ENCODE measurements at regions not wholly inside any gene's neighbourhood (a gene's known extent, or its start where the extent isn't known, plus 50 kb on each side); places are given as distances from the start of the nearest gene placed in this dataset.

- Histone ChIP-seq H3K9me3 (no peaks in the 10 kb centered on the region), H3K4me3 (no peak overlapping the region), H3K36me3 (no peaks in the 10 kb centered on the region), H3K4me1 (no peaks in the 10 kb centered on the region), H3K27ac (no peak overlapping the region), H3K27me3 (no peaks in the 10 kb centered on the region)
- TF ChIP-seq CTCF (IDR thresholded peaks at IDR 0.05 in 4 of 5, conservative IDR thresholded peaks at IDR 0.05 in 1 of 5) (no peak), POLR2A (IDR thresholded peaks at IDR 0.05) (no peak)
- no peak for ATAC-seq
- intact Hi-C loops (cut with DNase I; ENCODE audit: low total_unique reads) (no loop called here), in situ Hi-C loops (cut with MboI; ENCODE audit: low sequenced_read_pairs in 4 of 4) (loop anchor here in 1 of 4 donors (25.0 kb wide), 1 partner anchor 234 kb away; no protein-coding TSS in a partner anchor)
- no peak for DNase-seq
Observed at GRCh38 chr4:119795986-119796578, 167.5 kb upstream of the PDE5A start.

- Histone ChIP-seq H3K36me3 (no peaks in the 10 kb centered on the region), H3K4me3 (no peak overlapping the region), H3K9me3 (no peaks in the 10 kb centered on the region), H3K4me1 (no peaks in the 10 kb centered on the region), H3K27ac (no peak overlapping the region), H3K27me3 (no peaks in the 10 kb centered on the region)
- in situ Hi-C loops (cut with MboI; ENCODE audit: low sequenced_read_pairs in 4 of 4) (loop anchor here in 1 of 4 donors (25.0 kb wide), 1 partner anchor 232 kb away; no protein-coding TSS in a partner anchor), intact Hi-C loops (cut with DNase I; ENCODE audit: low total_unique reads) (no loop called here)
- ATAC-seq = no peak
- DNase-seq = no peak
- TF ChIP-seq CTCF (IDR thresholded peaks at IDR 0.05 in 4 of 5, conservative IDR thresholded peaks at IDR 0.05 in 1 of 5) = no peak
- no peak for TF ChIP-seq POLR2A (IDR thresholded peaks at IDR 0.05)
Observed at GRCh38 chr4:119794681-119795080, 166.1 kb upstream of the PDE5A start.

GRCh38 chr4:119794113-119794512 lies 165.5 kb upstream of the PDE5A start:
- in situ Hi-C loops (cut with MboI; ENCODE audit: low sequenced_read_pairs in 4 of 4) (loop anchor here in 1 of 4 donors (25.0 kb wide), 1 partner anchor 232 kb away; no protein-coding TSS in a partner anchor), intact Hi-C loops (cut with DNase I; ENCODE audit: low total_unique reads) (no loop called here)
- TF ChIP-seq CTCF (IDR thresholded peaks at IDR 0.05 in 4 of 5, conservative IDR thresholded peaks at IDR 0.05 in 1 of 5) (no peak), POLR2A (IDR thresholded peaks at IDR 0.05) (no peak)

GRCh38 chr4:119788349-119789266 lies 160.0 kb upstream of the PDE5A start:
- in situ Hi-C loops (cut with MboI; ENCODE audit: low sequenced_read_pairs in 4 of 4) = loop anchor here in 2 of 4 donors (10.0 to 25.0 kb wide), 2 partner anchors 154 to 226 kb away; no protein-coding TSS in a partner anchor
- intact Hi-C loops (cut with DNase I; ENCODE audit: low total_unique reads) = loop anchor here (10.0 kb wide), 2 partner anchors 234 to 266 kb away; no protein-coding TSS in a partner anchor

More at GRCh38 chr4:119794113-119794512, 165.5 kb upstream of the PDE5A start:
- DNase-seq (no peak), ATAC-seq (no peak)
- no peaks in the 10 kb centered on the region for H3K9me3 ChIP-seq
- no peaks in the 10 kb centered on the region for H3K4me1 ChIP-seq
- no peak overlapping the region for H3K4me3 ChIP-seq
- H3K27ac ChIP-seq = no peak overlapping the region
- no peaks in the 10 kb centered on the region for H3K27me3 ChIP-seq
- no peaks in the 10 kb centered on the region for H3K36me3 ChIP-seq

More at GRCh38 chr4:119788349-119789266, 160.0 kb upstream of the PDE5A start:
- Histone ChIP-seq H3K4me1 (no peaks in the 10 kb centered on the region), H3K27ac (no peak overlapping the region), H3K9me3 (no peaks in the 10 kb centered on the region), H3K27me3 (no peaks in the 10 kb centered on the region), H3K4me3 (no peak overlapping the region), H3K36me3 (no peaks in the 10 kb centered on the region)
- ATAC-seq (no peak), DNase-seq (no peak)
- TF ChIP-seq CTCF (IDR thresholded peaks at IDR 0.05 in 4 of 5, conservative IDR thresholded peaks at IDR 0.05 in 1 of 5) = no peak
- no peak for TF ChIP-seq POLR2A (IDR thresholded peaks at IDR 0.05)
